LNCaP clone FGC (cell line): ENCODE measurements at regions not wholly inside any gene's neighbourhood (a gene's known extent, or its start where the extent isn't known, plus 50 kb on each side); places are given as distances from the start of the nearest gene placed in this dataset.
"Not testable (repeated sequence)": the region's sequence is repeated elsewhere in the genome, so short reads cannot be mapped to it uniquely, and the experiment has no call there.

ENCODE experiments used
- DNase-seq: peaks from one replicate; pipeline ENCODE4 v3.0.0-alpha.2; 2011; ENCODE audit warnings: low read depth
- H3K4me3 ChIP-seq: 2 replicates; pipeline ENCODE4 v1.5.1; 2011; ENCODE audit warnings: mild to moderate bottlenecking, low read depth, low read length, control low read depth
- CTCF ChIP-seq: IDR thresholded peaks from 2 replicates; pipeline ENCODE4 v1.5.1; 2012; ENCODE audit warnings: mild to moderate bottlenecking; ENCODE audit not compliant: control insufficient read depth, insufficient read depth; ENCODE audit errors: extremely low read depth

DNA sequence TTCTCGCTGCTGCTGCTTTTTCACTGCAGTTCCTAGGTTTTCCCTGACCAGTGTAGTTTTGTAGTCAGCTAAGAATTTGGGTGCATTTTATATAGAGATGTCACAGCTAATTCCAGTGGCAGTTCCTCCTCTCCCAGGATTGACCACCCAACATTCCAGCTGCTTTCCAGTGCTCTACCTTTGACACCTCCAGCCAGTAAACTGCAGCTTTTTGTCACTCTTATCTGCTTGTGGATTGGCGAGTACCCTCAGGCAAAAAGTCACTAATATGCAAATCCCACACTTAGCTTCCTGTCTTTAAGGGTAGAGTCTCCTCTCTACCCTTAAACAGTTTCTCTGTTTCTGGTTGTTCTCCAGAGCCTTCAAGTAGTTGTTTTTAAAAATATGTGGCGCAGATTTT, 146.9 kb upstream of the KCNG1 start:
- no peak for TF ChIP-seq CTCF
- DNase-seq = no peak
- no peak overlapping the region for H3K4me3 ChIP-seq

DNA sequence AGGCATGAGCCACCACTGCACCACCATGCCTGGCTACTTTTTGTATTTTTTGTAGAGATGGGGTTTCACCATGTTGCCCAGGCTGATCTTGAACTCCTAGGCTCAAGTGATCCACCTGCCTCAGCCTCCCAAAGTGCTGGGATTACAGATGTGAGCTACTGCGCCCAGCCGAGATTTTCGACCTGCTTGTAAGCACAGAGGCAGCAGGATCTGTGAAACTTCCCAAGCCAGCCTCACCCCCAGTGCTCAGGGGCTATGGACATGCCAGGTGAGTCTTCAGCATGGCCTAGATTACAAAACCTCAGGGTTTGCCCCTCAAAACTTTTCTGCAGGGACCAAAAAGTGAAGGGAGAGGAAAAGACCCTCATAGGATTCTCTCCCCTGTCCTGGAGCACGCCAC, 145.0 kb upstream of the KCNG1 start:
- not testable (repeated sequence) for DNase-seq, H3K4me3 ChIP-seq

- no peak for TF ChIP-seq CTCF
- DNase-seq = no peak
- no peak overlapping the region for H3K4me3 ChIP-seq
Measured at GRCh38 chr20:51166489-51166888, 143.6 kb upstream of the KCNG1 start.

GRCh38 chr20:51165131-51165530, 142.2 kb upstream of the KCNG1 start:
- no peak for TF ChIP-seq CTCF
- no peak for DNase-seq
- no peak overlapping the region for H3K4me3 ChIP-seq

- TF ChIP-seq CTCF = no peak
- no peak overlapping the region for H3K4me3 ChIP-seq
- no peak for DNase-seq
Measured at GRCh38 chr20:51164731-51165130, 141.8 kb upstream of the KCNG1 start.

GRCh38 chr20:51163996-51164600, 141.2 kb upstream of the KCNG1 start:
- H3K4me3 ChIP-seq = no peak overlapping the region
- no peak for TF ChIP-seq CTCF
- no peak for DNase-seq

- H3K4me3 ChIP-seq = no peak overlapping the region
- TF ChIP-seq CTCF = no peak
- no peak for DNase-seq
Measured at GRCh38 chr20:51162015-51162414, 139.1 kb upstream of the KCNG1 start.
